ENCODE measurements at regions not wholly inside any gene's neighbourhood (a gene's known extent, or its start where the extent isn't known, plus 50 kb on each side); places are given as distances from the start of the nearest gene placed in this dataset.

GRCh38 chr9:81759680-81760215, 70.4 kb upstream of the TLE1 start:
- no peak overlapping the region for H3K27ac ChIP-seq
- no peak for TF ChIP-seq CTCF (conservative IDR thresholded peaks at IDR 0.05)

- no peak overlapping the region for H3K27ac ChIP-seq
- TF ChIP-seq CTCF (conservative IDR thresholded peaks at IDR 0.05), result no peak
Measured at GRCh38 chr9:81767921-81768320, 78.6 kb upstream of the TLE1 start.

- TF ChIP-seq CTCF (conservative IDR thresholded peaks at IDR 0.05), result no peak
- H3K27ac ChIP-seq, result no peak overlapping the region
Measured at GRCh38 chr9:81771571-81771970, 82.2 kb upstream of the TLE1 start.

- no peak overlapping the region for H3K27ac ChIP-seq
- TF ChIP-seq CTCF (conservative IDR thresholded peaks at IDR 0.05), result no peak
Measured at GRCh38 chr9:81772144-81772543, 82.8 kb upstream of the TLE1 start.

GRCh38 chr9:81776390-81776789, 87.0 kb upstream of the TLE1 start:
- TF ChIP-seq CTCF (conservative IDR thresholded peaks at IDR 0.05), result no peak
- no peak overlapping the region for H3K27ac ChIP-seq

- TF ChIP-seq CTCF (conservative IDR thresholded peaks at IDR 0.05), result no peak
- H3K27ac ChIP-seq, result no peak overlapping the region
Measured at GRCh38 chr9:81776834-81777233, 87.5 kb upstream of the TLE1 start.

- TF ChIP-seq CTCF (conservative IDR thresholded peaks at IDR 0.05), result no peak
- no peak overlapping the region for H3K27ac ChIP-seq
Measured at GRCh38 chr9:81777482-81777881, 88.1 kb upstream of the TLE1 start.
